CD8-positive, alpha-beta memory T cell (primary cell): ENCODE measurements at regions not wholly inside any gene's neighbourhood (a gene's known extent, or its start where the extent isn't known, plus 50 kb on each side); places are given as distances from the start of the nearest gene placed in this dataset.
"Not testable (repeated sequence)": the region's sequence is repeated elsewhere in the genome, so short reads cannot be mapped to it uniquely, and the experiment has no call there.

Source experiments
- CTCF ChIA-PET: fragments of 350-600 bp; sonication (Branson Sonifier 250); formaldehyde crosslinking; loops from one replicate; lab custom pipeline; 2021; ENCODE audit warnings: antibody characterized with exemption; lab: Charles Lee
- POLR2A ChIA-PET: fragments of 350-600 bp; sonication (Branson Sonifier 250); formaldehyde crosslinking; loops from one replicate; lab custom pipeline; 2021; ENCODE audit warnings: antibody characterized with exemption; lab: Charles Lee
- DNase-seq, 5 donors: peaks; one replicate each; pipeline versions ENCODE4 v3.0.0 to v3.0.0-alpha.2; 2020 to 2022; ENCODE audit warnings: mixed read lengths in 1 of 5
- H3K27ac ChIP-seq: one replicate; pipeline ENCODE4 v1.7.0; 2013; ENCODE audit warnings: low read depth, mild to moderate bottlenecking, low read length, moderate library complexity
- H3K27me3 ChIP-seq: 2 replicates; pipeline ENCODE4 v1.7.0; 2013; ENCODE audit warnings: low read length, mild to moderate bottlenecking; ENCODE audit not compliant: insufficient read depth, poor library complexity, severe bottlenecking
- H3K36me3 ChIP-seq: 2 replicates; pipeline ENCODE4 v1.7.0; 2013; ENCODE audit warnings: mild to moderate bottlenecking, low read length, moderate library complexity; ENCODE audit not compliant: insufficient read depth
- H3K4me1 ChIP-seq: 2 replicates; pipeline ENCODE4 v1.7.0; 2013; ENCODE audit warnings: mild to moderate bottlenecking, low read length, moderate library complexity; ENCODE audit not compliant: insufficient read depth
- H3K4me3 ChIP-seq: 2 replicates; pipeline ENCODE4 v1.7.0; 2013; ENCODE audit warnings: mild to moderate bottlenecking, low read length
- H3K9me3 ChIP-seq: 2 replicates; pipeline ENCODE4 v1.7.0; 2013; ENCODE audit warnings: mild to moderate bottlenecking, low read length
- H3K27ac Mint-ChIP-seq, 8 donors: one replicate each; pipeline ENCODE4 v1.8.0; 2020 to 2021; ENCODE audit warnings: mixed read lengths in 8 of 8, mild to moderate bottlenecking in 6 of 8, inconsistent platforms in 3 of 8, moderate library complexity in 3 of 8
- H3K27me3 Mint-ChIP-seq, 2 donors: one replicate each; pipeline ENCODE4 v1.8.0; 2020 to 2021; ENCODE audit warnings: mixed read lengths in 2 of 2, mild to moderate bottlenecking in 1 of 2, moderate library complexity in 1 of 2
- H3K36me3 Mint-ChIP-seq, 3 donors: one replicate each; pipeline ENCODE4 v1.8.0; 2020 to 2021; ENCODE audit warnings: mixed read lengths in 3 of 3, inconsistent platforms in 1 of 3, mild to moderate bottlenecking in 1 of 3
- H3K4me1 Mint-ChIP-seq, 3 donors: one replicate each; pipeline ENCODE4 v1.8.0; 2020 to 2021; ENCODE audit warnings: mixed read lengths in 3 of 3, inconsistent platforms in 1 of 3, mild to moderate bottlenecking in 1 of 3
- H3K4me3 Mint-ChIP-seq, 7 donors: one replicate each; pipeline ENCODE4 v1.8.0; 2020 to 2021; ENCODE audit warnings: mixed read lengths in 7 of 7, mild to moderate bottlenecking in 6 of 7, moderate library complexity in 4 of 7, inconsistent platforms in 2 of 7
- H3K9me3 Mint-ChIP-seq, 5 donors: one replicate each; pipeline ENCODE4 v1.8.0; 2020 to 2022; ENCODE audit warnings: mixed read lengths in 5 of 5, mild to moderate bottlenecking in 3 of 5, moderate library complexity in 2 of 5, inconsistent platforms in 1 of 5

GRCh38 chr5:43802119-43802518 is 199.1 kb downstream of the NNT start:
- Histone ChIP-seq H3K4me1 (no peaks in the 10 kb centered on the region), H3K9me3 (no peaks in the 10 kb centered on the region), H3K4me3 (no peak overlapping the region), H3K27ac (no peak overlapping the region), H3K36me3 (no peaks in the 10 kb centered on the region), H3K27me3 (no peaks in the 10 kb centered on the region)
- Mint-ChIP-seq H3K4me1 (no peaks in the 10 kb centered on the region), H3K9me3 (peaks cover 0 to 2% (median 0%) of the 10 kb centered on the region in 5 donors), H3K4me3 (no peak overlapping the region), H3K27me3 (peaks cover 0 to 2% of the 10 kb centered on the region in 2 donors), H3K36me3 (no peaks in the 10 kb centered on the region), H3K27ac (no peak overlapping the region)
- no peak for DNase-seq
- POLR2A ChIA-PET, result no interaction called here
- CTCF ChIA-PET, result no interaction called here

- no peak for DNase-seq
- no peaks in the 10 kb centered on the region for H3K36me3 ChIP-seq
- POLR2A ChIA-PET, result no interaction called here
- Mint-ChIP-seq H3K9me3 (peaks cover 0 to 16% (median 3%) of the 10 kb centered on the region in 5 donors), H3K4me3 (no peak overlapping the region), H3K27me3 (peaks cover 0 to 5% of the 10 kb centered on the region in 2 donors), H3K27ac (no peak overlapping the region), H3K36me3 (no peaks in the 10 kb centered on the region), H3K4me1 (no peaks in the 10 kb centered on the region)
- H3K9me3 ChIP-seq, result no peaks in the 10 kb centered on the region
- H3K27ac ChIP-seq, result no peak overlapping the region
- H3K27me3 ChIP-seq, result no peaks in the 10 kb centered on the region
- no peak overlapping the region for H3K4me3 ChIP-seq
- CTCF ChIA-PET, result no interaction called here
- H3K4me1 ChIP-seq, result no peaks in the 10 kb centered on the region
These were observed 195.8 kb downstream of the NNT start for GRCh38 chr5:43798740-43799139.

- H3K27me3 ChIP-seq, CTCF ChIA-PET, H3K4me1 ChIP-seq, H3K27ac ChIP-seq, H3K36me3 ChIP-seq, H3K4me1 Mint-ChIP-seq, POLR2A ChIA-PET, H3K36me3 Mint-ChIP-seq, H3K27ac Mint-ChIP-seq, DNase-seq, H3K27me3 Mint-ChIP-seq, H3K4me3 ChIP-seq, H3K4me3 Mint-ChIP-seq, H3K9me3 ChIP-seq: not testable (repeated sequence)
- H3K9me3 Mint-ChIP-seq, result peaks cover 0 to 22% (median 3%) of the 10 kb centered on the region in 5 donors
These were observed 188.9 kb downstream of the NNT start for GRCh38 chr5:43791880-43792279.

- no peaks in the 10 kb centered on the region for H3K27me3 ChIP-seq
- CTCF ChIA-PET, result no interaction called here
- no peaks in the 10 kb centered on the region for H3K27me3 Mint-ChIP-seq
- H3K27ac Mint-ChIP-seq, result no peak overlapping the region
- H3K36me3 Mint-ChIP-seq, result no peaks in the 10 kb centered on the region
- H3K27ac ChIP-seq, result no peak overlapping the region
- no peaks in the 10 kb centered on the region for H3K4me1 ChIP-seq
- H3K9me3 Mint-ChIP-seq, result peaks cover 0 to 8% (median 0%) of the 10 kb centered on the region in 5 donors
- no peaks in the 10 kb centered on the region for H3K4me1 Mint-ChIP-seq
- H3K36me3 ChIP-seq, result no peaks in the 10 kb centered on the region
- no peak for DNase-seq
- no peaks in the 10 kb centered on the region for H3K9me3 ChIP-seq
- H3K4me3 ChIP-seq, result no peak overlapping the region
- H3K4me3 Mint-ChIP-seq, result no peak overlapping the region
- POLR2A ChIA-PET, result no interaction called here
These were observed 182.2 kb downstream of the NNT start for GRCh38 chr5:43785198-43785597.

- H3K4me1 Mint-ChIP-seq, result no peaks in the 10 kb centered on the region
- H3K27ac Mint-ChIP-seq, result no peak overlapping the region
- no peaks in the 10 kb centered on the region for H3K9me3 ChIP-seq
- POLR2A ChIA-PET, result no interaction called here
- peaks cover 0 to 2% of the 10 kb centered on the region in 2 donors for H3K27me3 Mint-ChIP-seq
- peaks cover 0 to 3% (median 0%) of the 10 kb centered on the region in 5 donors for H3K9me3 Mint-ChIP-seq
- no peaks in the 10 kb centered on the region for H3K4me1 ChIP-seq
- CTCF ChIA-PET, result no interaction called here
- no peak overlapping the region for H3K27ac ChIP-seq
- H3K4me3 Mint-ChIP-seq, result no peak overlapping the region
- H3K36me3 Mint-ChIP-seq, result no peaks in the 10 kb centered on the region
- no peak overlapping the region for H3K4me3 ChIP-seq
- no peak for DNase-seq
- no peaks in the 10 kb centered on the region for H3K36me3 ChIP-seq
- H3K27me3 ChIP-seq, result no peaks in the 10 kb centered on the region
These were observed 177.6 kb downstream of the NNT start for GRCh38 chr5:43780586-43780985.

- Mint-ChIP-seq H3K27me3 (peaks cover 0 to 2% of the 10 kb centered on the region in 2 donors), H3K4me1 (no peaks in the 10 kb centered on the region), H3K4me3 (no peak overlapping the region), H3K36me3 (no peaks in the 10 kb centered on the region), H3K27ac (no peak overlapping the region), H3K9me3 (peaks cover 0 to 3% (median 0%) of the 10 kb centered on the region in 5 donors)
- CTCF ChIA-PET, result no interaction called here
- Histone ChIP-seq H3K4me1 (no peaks in the 10 kb centered on the region), H3K36me3 (no peaks in the 10 kb centered on the region), H3K9me3 (no peaks in the 10 kb centered on the region), H3K4me3 (no peak overlapping the region), H3K27ac (no peak overlapping the region), H3K27me3 (no peaks in the 10 kb centered on the region)
- POLR2A ChIA-PET, result no interaction called here
- DNase-seq, result no peak
These were observed 172.0 kb downstream of the NNT start for GRCh38 chr5:43774881-43775399.

GRCh38 chr5:43773478-43773844 is 170.5 kb downstream of the NNT start:
- Mint-ChIP-seq H3K4me1 (no peaks in the 10 kb centered on the region), H3K36me3 (no peaks in the 10 kb centered on the region), H3K27me3 (peaks cover 0 to 2% of the 10 kb centered on the region in 2 donors), H3K9me3 (peaks cover 0 to 3% (median 0%) of the 10 kb centered on the region in 5 donors), H3K27ac (no peak overlapping the region), H3K4me3 (no peak overlapping the region)
- Histone ChIP-seq H3K4me1 (no peaks in the 10 kb centered on the region), H3K36me3 (no peaks in the 10 kb centered on the region), H3K27ac (no peak overlapping the region), H3K4me3 (no peak overlapping the region), H3K27me3 (no peaks in the 10 kb centered on the region), H3K9me3 (no peaks in the 10 kb centered on the region)
- ChIA-PET CTCF (no interaction called here), POLR2A (no interaction called here)
- DNase-seq, result no peak

GRCh38 chr5:43772764-43773477 is 169.9 kb downstream of the NNT start:
- H3K27me3 ChIP-seq, result no peaks in the 10 kb centered on the region
- H3K4me1 ChIP-seq, result no peaks in the 10 kb centered on the region
- no peaks in the 10 kb centered on the region for H3K36me3 ChIP-seq
- H3K9me3 ChIP-seq, result no peaks in the 10 kb centered on the region
- no peak overlapping the region for H3K27ac ChIP-seq
- Mint-ChIP-seq H3K27ac (no peak overlapping the region), H3K36me3 (no peaks in the 10 kb centered on the region), H3K4me3 (no peak overlapping the region), H3K27me3 (peaks cover 2 to 4% of the 10 kb centered on the region in 2 donors), H3K4me1 (no peaks in the 10 kb centered on the region), H3K9me3 (peaks cover 0 to 5% (median 0%) of the 10 kb centered on the region in 5 donors)
- ChIA-PET POLR2A (no interaction called here), CTCF (no interaction called here)
- no peak for DNase-seq
- no peak overlapping the region for H3K4me3 ChIP-seq
